Fibroblast of the aortic adventitia (primary cell): ENCODE measurements at regions not wholly inside any gene's neighbourhood (a gene's known extent, or its start where the extent isn't known, plus 50 kb on each side); places are given as distances from the start of the nearest gene placed in this dataset.

Experiments used
- DNase-seq: peaks from one replicate; pipeline ENCODE4 v3.0.0-alpha.2; 2010; ENCODE audit warnings: low read depth
- H3K4me3 ChIP-seq: 2 replicates; pipeline ENCODE4 v1.5.1; 2011; ENCODE audit warnings: low read depth, mild to moderate bottlenecking, control low read depth, low read length, moderate library complexity
- TF ChIP-seq, protein P1 (sequence below): IDR thresholded peaks from 2 replicates; pipeline ENCODE4 v1.5.1; 2011; ENCODE audit warnings: mild to moderate bottlenecking, low read length, control low read depth, inconsistent platforms; ENCODE audit not compliant: insufficient read depth

DNA sequence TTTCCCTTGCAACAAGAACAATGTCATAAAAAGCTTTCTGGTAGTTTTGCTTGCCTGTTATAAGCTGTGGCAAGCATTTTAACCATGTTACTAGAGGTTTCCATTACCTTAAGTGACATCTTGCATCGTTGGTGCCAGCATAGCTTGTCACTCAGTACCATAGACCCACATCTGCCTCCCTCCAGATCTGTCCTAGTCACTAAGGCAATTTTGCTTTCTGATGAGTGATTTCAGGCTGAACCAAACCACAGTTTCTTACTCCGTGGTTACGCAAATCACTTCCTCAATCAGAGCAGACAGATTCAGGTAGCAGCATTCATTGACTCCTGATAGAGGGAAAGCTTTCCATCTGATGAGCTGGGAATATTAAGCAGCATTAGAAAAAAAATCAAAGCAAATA is 1057.5 kb upstream of the FAM98A start:
- DNase-seq, result no peak
- TF ChIP-seq, protein P1, sequence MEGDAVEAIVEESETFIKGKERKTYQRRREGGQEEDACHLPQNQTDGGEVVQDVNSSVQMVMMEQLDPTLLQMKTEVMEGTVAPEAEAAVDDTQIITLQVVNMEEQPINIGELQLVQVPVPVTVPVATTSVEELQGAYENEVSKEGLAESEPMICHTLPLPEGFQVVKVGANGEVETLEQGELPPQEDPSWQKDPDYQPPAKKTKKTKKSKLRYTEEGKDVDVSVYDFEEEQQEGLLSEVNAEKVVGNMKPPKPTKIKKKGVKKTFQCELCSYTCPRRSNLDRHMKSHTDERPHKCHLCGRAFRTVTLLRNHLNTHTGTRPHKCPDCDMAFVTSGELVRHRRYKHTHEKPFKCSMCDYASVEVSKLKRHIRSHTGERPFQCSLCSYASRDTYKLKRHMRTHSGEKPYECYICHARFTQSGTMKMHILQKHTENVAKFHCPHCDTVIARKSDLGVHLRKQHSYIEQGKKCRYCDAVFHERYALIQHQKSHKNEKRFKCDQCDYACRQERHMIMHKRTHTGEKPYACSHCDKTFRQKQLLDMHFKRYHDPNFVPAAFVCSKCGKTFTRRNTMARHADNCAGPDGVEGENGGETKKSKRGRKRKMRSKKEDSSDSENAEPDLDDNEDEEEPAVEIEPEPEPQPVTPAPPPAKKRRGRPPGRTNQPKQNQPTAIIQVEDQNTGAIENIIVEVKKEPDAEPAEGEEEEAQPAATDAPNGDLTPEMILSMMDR, result no peak
- H3K4me3 ChIP-seq, result no peak overlapping the region

- DNase-seq, result peak; percentile 2
- no peak overlapping the region for H3K4me3 ChIP-seq
- TF ChIP-seq, protein P1, result no peak
These were observed 1053.5 kb upstream of the FAM98A start for GRCh38 chr2:34652636-34653035.

- DNase-seq, result no peak
- TF ChIP-seq, protein P1, result no peak
- no peak overlapping the region for H3K4me3 ChIP-seq
These were observed 1047.8 kb upstream of the FAM98A start for GRCh38 chr2:34646901-34647300.

- TF ChIP-seq, protein P1, result no peak
- H3K4me3 ChIP-seq, result no peak overlapping the region
- DNase-seq, result no peak
These were observed 1033.2 kb upstream of the FAM98A start for GRCh38 chr2:34632327-34632726.

DNA sequence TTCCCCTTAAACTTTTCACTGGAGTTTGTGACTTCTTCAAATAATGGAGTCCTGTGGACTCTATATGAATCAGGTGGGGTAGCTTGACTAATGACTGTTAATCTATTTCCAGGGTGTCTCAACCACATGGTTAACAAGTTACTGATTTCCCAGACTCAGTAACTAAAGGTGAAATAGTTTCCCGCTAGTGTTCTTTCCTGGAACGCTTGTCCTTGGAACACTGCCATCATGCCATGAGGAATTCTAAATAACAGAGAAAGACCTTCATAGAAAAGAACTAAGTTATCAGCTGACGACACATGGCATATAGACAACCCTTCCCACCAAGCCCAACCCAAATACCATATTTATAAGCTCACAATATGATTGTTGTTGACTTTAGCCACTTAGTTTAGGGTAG is 1027.9 kb upstream of the FAM98A start:
- TF ChIP-seq, protein P1, result no peak
- DNase-seq, result no peak
- no peak overlapping the region for H3K4me3 ChIP-seq

DNA sequence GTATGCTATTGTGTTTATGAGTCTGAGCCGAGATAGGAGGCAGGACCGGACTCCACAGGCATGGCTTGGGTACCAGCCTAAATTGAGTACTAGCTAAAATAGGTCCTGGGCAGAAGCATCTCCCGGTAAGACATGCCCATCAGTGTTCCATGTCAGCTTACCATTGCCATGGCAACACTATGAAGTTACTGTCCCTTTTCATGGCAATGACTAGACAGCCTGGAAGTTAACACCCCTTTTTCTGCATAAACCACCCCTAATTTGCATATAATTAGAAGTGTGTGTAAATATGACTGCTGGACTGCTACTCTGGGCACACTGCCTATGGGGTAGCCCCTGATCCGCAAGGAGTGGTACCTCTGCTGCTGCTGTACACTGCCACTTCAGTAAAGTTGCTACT is 1005.1 kb upstream of the FAM98A start:
- TF ChIP-seq, protein P1, result no peak
- DNase-seq, result no peak
- H3K4me3 ChIP-seq, result no peak overlapping the region

GRCh38 chr2:34602262-34602661 is 1003.2 kb upstream of the FAM98A start:
- no peak for DNase-seq
- H3K4me3 ChIP-seq, result no peak overlapping the region
- TF ChIP-seq, protein P1, result no peak
